ENCODE measurements at regions not wholly inside any gene's neighbourhood (a gene's known extent, or its start where the extent isn't known, plus 50 kb on each side); places are given as distances from the start of the nearest gene placed in this dataset.

- H3K4me3 ChIP-seq = no peak overlapping the region
- TF ChIP-seq CTCF (IDR thresholded peaks at IDR 0.05) = no peak
- no peaks in the 10 kb centered on the region for H3K27me3 ChIP-seq
- H3K9me3 ChIP-seq = no peaks in the 10 kb centered on the region
- no peak overlapping the region for H3K27ac ChIP-seq
- H3K36me3 ChIP-seq = no peaks in the 10 kb centered on the region
- DNase-seq (no peak), ATAC-seq (no peak)
- intact Hi-C loops (cut with DNase I) = no loop called here
- no peaks in the 10 kb centered on the region for H3K4me1 ChIP-seq
Observed at GRCh38 chr13:59345311-59345710, 818.4 kb downstream of the DIAPH3 start.

GRCh38 chr13:59346999-59347723 is 816.6 kb downstream of the DIAPH3 start:
- Histone ChIP-seq H3K4me1 (no peaks in the 10 kb centered on the region), H3K36me3 (no peaks in the 10 kb centered on the region), H3K27ac (no peak overlapping the region), H3K27me3 (no peaks in the 10 kb centered on the region), H3K4me3 (no peak overlapping the region), H3K9me3 (no peaks in the 10 kb centered on the region)
- intact Hi-C loops (cut with DNase I) = no loop called here
- TF ChIP-seq CTCF (IDR thresholded peaks at IDR 0.05) = no peak
- ATAC-seq = no peak
- no peak for DNase-seq

- H3K4me1 ChIP-seq = no peaks in the 10 kb centered on the region
- ATAC-seq = no peak
- no peak overlapping the region for H3K4me3 ChIP-seq
- DNase-seq = no peak
- intact Hi-C loops (cut with DNase I) = no loop called here
- H3K27me3 ChIP-seq = no peaks in the 10 kb centered on the region
- no peaks in the 10 kb centered on the region for H3K36me3 ChIP-seq
- TF ChIP-seq CTCF (IDR thresholded peaks at IDR 0.05) = no peak
- no peak overlapping the region for H3K27ac ChIP-seq
- H3K9me3 ChIP-seq = no peaks in the 10 kb centered on the region
Observed at GRCh38 chr13:59348617-59349016, 815.1 kb downstream of the DIAPH3 start.

GRCh38 chr13:59352600-59352999 is 811.1 kb downstream of the DIAPH3 start:
- Histone ChIP-seq H3K27ac (no peak overlapping the region), H3K36me3 (no peaks in the 10 kb centered on the region), H3K27me3 (no peaks in the 10 kb centered on the region), H3K4me3 (no peak overlapping the region), H3K9me3 (no peaks in the 10 kb centered on the region), H3K4me1 (no peaks in the 10 kb centered on the region)
- ATAC-seq (no peak), DNase-seq (no peak)
- intact Hi-C loops (cut with DNase I) = no loop called here
- TF ChIP-seq CTCF (IDR thresholded peaks at IDR 0.05) = no peak

- intact Hi-C loops (cut with DNase I) = no loop called here
- H3K36me3 ChIP-seq = no peaks in the 10 kb centered on the region
- H3K4me1 ChIP-seq = no peaks in the 10 kb centered on the region
- TF ChIP-seq CTCF (IDR thresholded peaks at IDR 0.05) = no peak
- no peaks in the 10 kb centered on the region for H3K9me3 ChIP-seq
- no peaks in the 10 kb centered on the region for H3K27me3 ChIP-seq
- ATAC-seq (peak; percentile 34), DNase-seq (no peak)
- no peak overlapping the region for H3K4me3 ChIP-seq
- H3K27ac ChIP-seq = no peak overlapping the region
Observed at GRCh38 chr13:59354665-59355369, 808.9 kb downstream of the DIAPH3 start.

Measured in upper lobe of right lung (tissue), 1 donor.